ENCODE measurements at regions not wholly inside any gene's neighbourhood (a gene's known extent, or its start where the extent isn't known, plus 50 kb on each side); places are given as distances from the start of the nearest gene placed in this dataset.

- Mint-ChIP-seq H3K4me3 (no peak overlapping the region), H3K9me3 (no peaks in the 10 kb centered on the region), H3K27me3 (ENCODE audit: low read depth) (peaks cover 14% of the 10 kb centered on the region), H3K4me1 (peaks cover 8% of the 10 kb centered on the region), H3K36me3 (ENCODE audit: low read depth) (no peaks in the 10 kb centered on the region), H3K27ac (ENCODE audit: unreplicated experiment) (no peak overlapping the region)
- DNase-seq (ENCODE audit: low read depth, low spot score), result no peak
- no peak for TF ChIP-seq CTCF (conservative IDR thresholded peaks at IDR 0.05)
These were observed 88.1 kb downstream of the UNCX start for GRCh38 chr7:1320616-1321240.

GRCh38 chr7:1321411-1322239 lies 89.0 kb downstream of the UNCX start:
- Mint-ChIP-seq H3K27me3 (ENCODE audit: low read depth) (peaks cover 11% of the 10 kb centered on the region), H3K4me1 (peaks cover 8% of the 10 kb centered on the region), H3K27ac (ENCODE audit: unreplicated experiment) (no peak overlapping the region), H3K36me3 (ENCODE audit: low read depth) (no peaks in the 10 kb centered on the region), H3K4me3 (no peak overlapping the region), H3K9me3 (no peaks in the 10 kb centered on the region)
- no peak for DNase-seq (ENCODE audit: low read depth, low spot score)
- TF ChIP-seq CTCF (conservative IDR thresholded peaks at IDR 0.05), result no peak

- peaks cover 8% of the 10 kb centered on the region for H3K4me1 Mint-ChIP-seq
- H3K4me3 Mint-ChIP-seq, result no peak overlapping the region
- no peaks in the 10 kb centered on the region for H3K36me3 Mint-ChIP-seq (ENCODE audit: low read depth)
- no peaks in the 10 kb centered on the region for H3K9me3 Mint-ChIP-seq
- no peak overlapping the region for H3K27ac Mint-ChIP-seq (ENCODE audit: unreplicated experiment)
- H3K27me3 Mint-ChIP-seq (ENCODE audit: low read depth), result peaks cover 11% of the 10 kb centered on the region
- no peak for DNase-seq (ENCODE audit: low read depth, low spot score)
- TF ChIP-seq CTCF (conservative IDR thresholded peaks at IDR 0.05), result no peak
These were observed 89.8 kb downstream of the UNCX start for GRCh38 chr7:1322240-1323110.

GRCh38 chr7:1323178-1324027 lies 90.7 kb downstream of the UNCX start:
- no peak for TF ChIP-seq CTCF (conservative IDR thresholded peaks at IDR 0.05)
- peaks cover 5% of the 10 kb centered on the region for H3K27me3 Mint-ChIP-seq (ENCODE audit: low read depth)
- peak overlapping the region; percentile 31 for H3K4me3 Mint-ChIP-seq
- H3K9me3 Mint-ChIP-seq, result no peaks in the 10 kb centered on the region
- peaks cover 8% of the 10 kb centered on the region for H3K4me1 Mint-ChIP-seq
- H3K36me3 Mint-ChIP-seq (ENCODE audit: low read depth), result no peaks in the 10 kb centered on the region
- DNase-seq (ENCODE audit: low read depth, low spot score), result peak; percentile 39
- peak overlapping the region; percentile 96 for H3K27ac Mint-ChIP-seq (ENCODE audit: unreplicated experiment)
